HCT116 (cell line): ENCODE measurements at regions not wholly inside any gene's neighbourhood (a gene's known extent, or its start where the extent isn't known, plus 50 kb on each side); places are given as distances from the start of the nearest gene placed in this dataset.

Source experiments
- EGR1 ChIP-seq: IDR thresholded peaks from 2 replicates; pipeline ENCODE4 v1.6.1; 2012; ENCODE audit warnings: low read depth
- EZH2 ChIP-seq: fragments of 200-600 bp; sonication (generic); IDR thresholded peaks from 2 replicates; pipeline ENCODE4 v1.6.1; 2017; ENCODE audit warnings: antibody characterized with exemption, mixed run types
- JUND ChIP-seq: IDR thresholded peaks from 2 replicates; pipeline ENCODE4 v1.6.1; 2012
- POLR2A ChIP-seq: IDR thresholded peaks from 2 replicates; pipeline ENCODE4 v1.7.0; 2011; ENCODE audit warnings: borderline replicate concordance; ENCODE audit not compliant: insufficient read depth, insufficient read length; ENCODE audit errors: extremely low read depth
- POLR2AphosphoS5 ChIP-seq: IDR thresholded peaks from 2 replicates; pipeline ENCODE4 v1.6.1; 2011; ENCODE audit warnings: mild to moderate bottlenecking, low read depth, low read length, moderate library complexity
- RAD21 ChIP-seq: IDR thresholded peaks from 2 replicates; pipeline ENCODE4 v1.6.1; 2012; ENCODE audit warnings: low read depth, mild to moderate bottlenecking
- REST ChIP-seq: IDR thresholded peaks from 2 replicates; pipeline ENCODE4 v1.6.1; 2012; ENCODE audit warnings: low read depth
- SRF ChIP-seq: IDR thresholded peaks from 2 replicates; pipeline ENCODE4 v1.6.1; 2012; ENCODE audit warnings: low read depth
- YY1 ChIP-seq: IDR thresholded peaks from 2 replicates; pipeline ENCODE4 v1.6.1; 2011; ENCODE audit warnings: low read length, low read depth, moderate library complexity, mild to moderate bottlenecking; ENCODE audit not compliant: insufficient replicate concordance; ENCODE audit errors: extremely low read depth
- TF ChIP-seq, protein P1 (sequence below), 3 experiments: fragments of 200-600 bp in 1 of 3; sonication (generic) in 1 of 3; IDR thresholded peaks in 2 of 3; conservative IDR thresholded peaks in 1 of 3; 2 replicates each; pipeline ENCODE4 v1.5.1; 2012 to 2017; ENCODE audit warnings: low read depth in 2 of 3, low read length in 2 of 3, antibody characterized with exemption in 1 of 3, borderline replicate concordance in 1 of 3, control low read depth in 1 of 3, mild to moderate bottlenecking in 1 of 3, mixed read lengths in 1 of 3, mixed run types in 1 of 3, moderate library complexity in 1 of 3; ENCODE audit not compliant: insufficient read depth in 1 of 3
- TF ChIP-seq, protein P2 (sequence below): IDR thresholded peaks from 2 replicates; pipeline ENCODE4 v1.6.1; 2011; ENCODE audit warnings: mild to moderate bottlenecking, low read length, moderate library complexity; ENCODE audit not compliant: insufficient replicate concordance; ENCODE audit errors: extremely low read depth

- TF ChIP-seq RAD21: no peak
- TF ChIP-seq YY1: no peak
- TF ChIP-seq JUND: no peak
- TF ChIP-seq SRF: no peak
- no peak for TF ChIP-seq POLR2A
- TF ChIP-seq, protein P1, sequence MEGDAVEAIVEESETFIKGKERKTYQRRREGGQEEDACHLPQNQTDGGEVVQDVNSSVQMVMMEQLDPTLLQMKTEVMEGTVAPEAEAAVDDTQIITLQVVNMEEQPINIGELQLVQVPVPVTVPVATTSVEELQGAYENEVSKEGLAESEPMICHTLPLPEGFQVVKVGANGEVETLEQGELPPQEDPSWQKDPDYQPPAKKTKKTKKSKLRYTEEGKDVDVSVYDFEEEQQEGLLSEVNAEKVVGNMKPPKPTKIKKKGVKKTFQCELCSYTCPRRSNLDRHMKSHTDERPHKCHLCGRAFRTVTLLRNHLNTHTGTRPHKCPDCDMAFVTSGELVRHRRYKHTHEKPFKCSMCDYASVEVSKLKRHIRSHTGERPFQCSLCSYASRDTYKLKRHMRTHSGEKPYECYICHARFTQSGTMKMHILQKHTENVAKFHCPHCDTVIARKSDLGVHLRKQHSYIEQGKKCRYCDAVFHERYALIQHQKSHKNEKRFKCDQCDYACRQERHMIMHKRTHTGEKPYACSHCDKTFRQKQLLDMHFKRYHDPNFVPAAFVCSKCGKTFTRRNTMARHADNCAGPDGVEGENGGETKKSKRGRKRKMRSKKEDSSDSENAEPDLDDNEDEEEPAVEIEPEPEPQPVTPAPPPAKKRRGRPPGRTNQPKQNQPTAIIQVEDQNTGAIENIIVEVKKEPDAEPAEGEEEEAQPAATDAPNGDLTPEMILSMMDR (IDR thresholded peaks at IDR 0.05 in 2 of 3, conservative IDR thresholded peaks at IDR 0.05 in 1 of 3; ENCODE audit: borderline replicate concordance in 1 of 3, insufficient read depth in 1 of 3, low read depth in 2 of 3, low read length in 2 of 3): no peak
- no peak for TF ChIP-seq REST
- TF ChIP-seq POLR2AphosphoS5: no peak
- TF ChIP-seq EGR1: no peak
- TF ChIP-seq EZH2: no peak
- TF ChIP-seq, protein P2, sequence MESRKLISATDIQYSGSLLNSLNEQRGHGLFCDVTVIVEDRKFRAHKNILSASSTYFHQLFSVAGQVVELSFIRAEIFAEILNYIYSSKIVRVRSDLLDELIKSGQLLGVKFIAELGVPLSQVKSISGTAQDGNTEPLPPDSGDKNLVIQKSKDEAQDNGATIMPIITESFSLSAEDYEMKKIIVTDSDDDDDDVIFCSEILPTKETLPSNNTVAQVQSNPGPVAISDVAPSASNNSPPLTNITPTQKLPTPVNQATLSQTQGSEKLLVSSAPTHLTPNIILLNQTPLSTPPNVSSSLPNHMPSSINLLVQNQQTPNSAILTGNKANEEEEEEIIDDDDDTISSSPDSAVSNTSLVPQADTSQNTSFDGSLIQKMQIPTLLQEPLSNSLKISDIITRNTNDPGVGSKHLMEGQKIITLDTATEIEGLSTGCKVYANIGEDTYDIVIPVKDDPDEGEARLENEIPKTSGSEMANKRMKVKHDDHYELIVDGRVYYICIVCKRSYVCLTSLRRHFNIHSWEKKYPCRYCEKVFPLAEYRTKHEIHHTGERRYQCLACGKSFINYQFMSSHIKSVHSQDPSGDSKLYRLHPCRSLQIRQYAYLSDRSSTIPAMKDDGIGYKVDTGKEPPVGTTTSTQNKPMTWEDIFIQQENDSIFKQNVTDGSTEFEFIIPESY: no peak
Observed at GRCh38 chrX:3520458-3520857, 174.0 kb upstream of the MXRA5 start.
